Right ventricle myocardium superior (tissue), 1 donor: ENCODE measurements at regions not wholly inside any gene's neighbourhood (a gene's known extent, or its start where the extent isn't known, plus 50 kb on each side); places are given as distances from the start of the nearest gene placed in this dataset.

Experiments
- ATAC-seq: fragments of 200-7000 bp; cut with Tn5 transposase; one replicate; pipeline ENCODE4 v1.9.1; 2020; ENCODE audit warnings: mild to moderate bottlenecking; ENCODE audit not compliant: poor library complexity
- DNase-seq: peaks from one replicate; pipeline ENCODE4 v3.0.0-alpha.2; 2020
- intact Hi-C: fragments of 100-400 bp; cut with DNase I; formaldehyde crosslinking; loops from one replicate; pipeline ENCODE4 v1.11.2; 2022
- donor health status: DM: no; HTN: yes; CAD: no; lungs with severe emphysema.

GRCh38 chr9:16178294-16178693, 625.5 kb downstream of the CCDC171 start:
- no peak for ATAC-seq
- intact Hi-C loops: no loop called here
- no peak for DNase-seq

GRCh38 chr9:16179566-16179965, 626.7 kb downstream of the CCDC171 start:
- intact Hi-C loops: no loop called here
- ATAC-seq: no peak
- DNase-seq: no peak

- intact Hi-C loops: no loop called here
- peak; percentile 61 for ATAC-seq
- DNase-seq: no peak
Measured at GRCh38 chr9:16180091-16180490, 627.2 kb downstream of the CCDC171 start.

GRCh38 chr9:16180546-16180945, 627.7 kb downstream of the CCDC171 start:
- ATAC-seq (peak; percentile 48), DNase-seq (no peak)

GRCh38 chr9:16181539-16181938, 628.7 kb downstream of the CCDC171 start:
- intact Hi-C loops: no loop called here
- peak; percentile 85 for ATAC-seq

More at GRCh38 chr9:16180546-16180945, 627.7 kb downstream of the CCDC171 start:
- intact Hi-C loops: no loop called here

GRCh38 chr9:16182784-16183183, 629.9 kb downstream of the CCDC171 start:
- intact Hi-C loops: no loop called here
- ATAC-seq: no peak
- no peak for DNase-seq

More at GRCh38 chr9:16181539-16181938, 628.7 kb downstream of the CCDC171 start:
- no peak for DNase-seq

- ATAC-seq (no peak), DNase-seq (no peak)
- intact Hi-C loops: no loop called here
Measured at GRCh38 chr9:16184964-16185646, 632.3 kb downstream of the CCDC171 start.

- DNase-seq (no peak), ATAC-seq (no peak)
- intact Hi-C loops: loop anchor here (10.0 kb wide), 1 partner anchor 244 kb away; no protein-coding TSS in a partner anchor
Measured at GRCh38 chr9:16191191-16191590, 638.3 kb downstream of the CCDC171 start.

GRCh38 chr9:16191691-16192402, 639.0 kb downstream of the CCDC171 start:
- DNase-seq (peak; percentile 89), ATAC-seq (peak; percentile 99)
- intact Hi-C loops: loop anchor here (10.0 kb wide), 1 partner anchor 243 kb away; no protein-coding TSS in a partner anchor

- intact Hi-C loops: loop anchor here (10.0 kb wide), 1 partner anchor 242 kb away; no protein-coding TSS in a partner anchor
- DNase-seq: no peak
- no peak for ATAC-seq
Measured at GRCh38 chr9:16192403-16193017, 639.7 kb downstream of the CCDC171 start.

- intact Hi-C loops: loop anchor here (10.0 kb wide), 1 partner anchor 242 kb away; no protein-coding TSS in a partner anchor
- DNase-seq (no peak), ATAC-seq (no peak)
Measured at GRCh38 chr9:16193066-16193465, 640.2 kb downstream of the CCDC171 start.

- ATAC-seq: no peak
- no peak for DNase-seq
- intact Hi-C loops: loop anchor here (10.0 kb wide), 1 partner anchor 239 kb away; no protein-coding TSS in a partner anchor
Measured at GRCh38 chr9:16196206-16196605, 643.4 kb downstream of the CCDC171 start.

GRCh38 chr9:16197578-16198370, 644.9 kb downstream of the CCDC171 start:
- no peak for DNase-seq
- peak; percentile 79 for ATAC-seq
- intact Hi-C loops: loop anchor here (10.0 kb wide), 1 partner anchor 237 kb away; no protein-coding TSS in a partner anchor

GRCh38 chr9:16198996-16199395, 646.2 kb downstream of the CCDC171 start:
- intact Hi-C loops: loop anchor here (10.0 kb wide), 1 partner anchor 236 kb away; no protein-coding TSS in a partner anchor
- ATAC-seq: no peak
- no peak for DNase-seq

- intact Hi-C loops: no loop called here
- DNase-seq: no peak
- ATAC-seq: no peak
Measured at GRCh38 chr9:16202221-16202620, 649.4 kb downstream of the CCDC171 start.

GRCh38 chr9:16202914-16203728, 650.3 kb downstream of the CCDC171 start:
- intact Hi-C loops: no loop called here
- ATAC-seq (peak; percentile 54), DNase-seq (no peak)

- ATAC-seq (no peak), DNase-seq (no peak)
- intact Hi-C loops: no loop called here
Measured at GRCh38 chr9:16203729-16204573, 651.1 kb downstream of the CCDC171 start.
